ENCODE measurements at regions not wholly inside any gene's neighbourhood (a gene's known extent, or its start where the extent isn't known, plus 50 kb on each side); places are given as distances from the start of the nearest gene placed in this dataset.

DNA sequence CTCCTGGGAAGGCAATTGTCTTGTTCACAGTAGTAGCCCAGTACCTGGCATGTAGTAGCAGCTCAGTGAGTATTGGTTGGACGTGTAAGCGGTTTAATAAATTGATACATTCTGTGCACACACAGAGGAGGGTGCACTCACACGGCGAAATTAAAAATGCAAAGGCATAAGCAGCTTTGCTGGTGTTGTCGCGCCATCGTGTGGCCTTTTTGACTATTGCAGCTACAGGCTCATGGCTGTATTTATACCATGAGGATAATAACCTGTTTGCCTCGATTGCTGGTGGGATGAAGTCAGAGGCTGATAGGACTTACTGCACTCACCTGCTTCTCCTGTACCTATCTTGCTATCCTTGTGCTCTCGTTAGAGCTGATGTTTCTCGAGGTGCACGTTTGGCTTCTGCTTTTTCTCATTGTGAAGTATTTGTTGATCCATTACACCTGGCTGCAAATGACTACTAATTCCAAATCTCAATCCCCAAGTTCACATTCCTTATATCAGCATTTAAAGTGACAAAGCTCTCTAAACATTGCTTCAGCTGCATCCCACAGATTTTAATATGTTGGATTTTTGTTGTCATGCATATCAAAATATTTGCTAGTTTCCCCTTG is 61.5 kb downstream of the TBXT start:
- DNase-seq: peak in 1 of 2 experiments; percentile 44

DNA sequence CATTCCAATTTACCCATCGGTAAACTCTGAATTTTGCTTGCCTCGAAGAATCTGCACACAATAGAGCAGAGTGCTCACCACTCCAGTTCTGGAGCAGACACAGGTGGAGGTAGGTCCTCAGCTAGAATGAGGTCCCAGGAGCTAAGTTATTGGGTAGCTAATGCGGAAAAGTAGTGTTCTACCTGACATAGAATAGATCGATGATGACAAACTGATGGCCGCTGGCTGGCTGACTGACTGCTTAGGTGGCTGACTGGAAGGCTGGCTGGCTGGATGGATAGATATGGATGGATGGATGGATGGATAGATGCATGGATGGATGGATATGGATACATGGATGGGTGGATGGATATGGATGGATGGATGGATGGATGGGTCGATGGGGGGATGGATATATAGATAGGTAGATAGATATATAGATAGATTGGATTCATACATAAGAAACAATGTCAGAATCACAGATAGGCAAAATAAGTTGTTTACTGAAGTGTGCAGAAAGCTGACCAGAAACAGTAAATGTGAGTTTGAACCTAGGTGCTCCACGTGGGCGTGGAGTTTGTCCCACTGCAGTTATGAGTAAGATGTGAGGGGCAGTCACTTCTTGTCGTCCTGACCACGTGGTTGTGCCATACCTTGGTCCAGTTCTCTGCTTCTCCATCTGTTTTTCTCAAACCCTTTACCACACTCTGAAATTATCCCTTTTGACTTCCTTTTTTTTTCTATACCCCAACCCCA is 62.1 kb downstream of the TBXT start:
- DNase-seq: no peak

DNA sequence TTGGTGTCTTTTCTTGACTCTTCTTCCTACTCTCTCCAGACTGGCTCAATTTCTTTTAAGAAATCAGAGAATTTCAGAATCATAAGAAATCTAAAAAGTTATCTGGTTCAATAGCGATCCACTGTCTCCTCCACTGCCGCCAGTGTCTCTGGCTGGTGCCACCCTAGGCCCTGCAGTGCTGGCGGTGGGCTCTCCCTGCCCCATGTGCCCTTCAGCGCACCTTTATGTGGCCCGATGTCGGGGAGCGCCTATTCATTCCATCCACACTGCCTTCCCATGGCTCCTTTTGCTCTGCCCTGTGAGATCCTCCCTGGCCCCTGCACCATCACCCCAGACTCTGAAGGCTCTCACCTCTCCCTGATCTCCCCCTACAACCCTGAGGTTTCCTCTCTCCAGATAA is 62.8 kb downstream of the TBXT start:
- no peak for DNase-seq

- no peak for DNase-seq
These were observed 63.5 kb downstream of the TBXT start for GRCh38 chr6:166104107-166104506.

DNA sequence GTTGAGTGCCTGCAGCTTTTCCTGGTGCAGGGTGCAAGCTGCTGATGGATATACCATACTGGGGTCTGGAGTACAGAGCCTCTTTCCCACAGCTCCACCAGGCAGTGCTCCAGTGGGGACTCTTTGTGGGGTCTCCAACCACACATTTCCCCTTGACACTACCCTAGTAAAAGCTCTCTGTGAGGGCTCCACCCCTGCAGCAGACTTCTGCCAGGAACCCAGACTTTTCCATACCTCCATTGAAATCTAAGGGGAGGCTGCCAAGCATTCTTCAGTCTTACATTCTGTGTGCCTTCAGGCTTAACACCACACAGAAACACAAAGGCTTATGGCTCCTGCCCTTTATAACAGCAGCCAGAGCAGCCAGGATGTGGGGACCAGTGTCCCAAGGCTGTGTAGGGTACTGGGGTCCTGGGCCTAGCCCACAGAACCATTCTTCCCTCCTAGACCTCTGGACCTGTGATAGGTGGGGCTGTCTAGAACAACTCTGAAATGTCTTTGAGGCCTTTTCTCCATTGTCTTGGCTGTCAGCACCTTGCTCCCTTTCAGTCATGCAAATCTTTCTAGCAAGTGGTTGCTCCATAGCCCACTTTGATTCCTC is 65.7 kb downstream of the TBXT start:
- no peak for DNase-seq

- DNase-seq: peak in 1 of 2 experiments; percentile 20
These were observed 69.6 kb downstream of the TBXT start for GRCh38 chr6:166097914-166098522.

GRCh38 chr6:166087852-166088251 is 79.8 kb downstream of the TBXT start:
- DNase-seq: no peak

DNA sequence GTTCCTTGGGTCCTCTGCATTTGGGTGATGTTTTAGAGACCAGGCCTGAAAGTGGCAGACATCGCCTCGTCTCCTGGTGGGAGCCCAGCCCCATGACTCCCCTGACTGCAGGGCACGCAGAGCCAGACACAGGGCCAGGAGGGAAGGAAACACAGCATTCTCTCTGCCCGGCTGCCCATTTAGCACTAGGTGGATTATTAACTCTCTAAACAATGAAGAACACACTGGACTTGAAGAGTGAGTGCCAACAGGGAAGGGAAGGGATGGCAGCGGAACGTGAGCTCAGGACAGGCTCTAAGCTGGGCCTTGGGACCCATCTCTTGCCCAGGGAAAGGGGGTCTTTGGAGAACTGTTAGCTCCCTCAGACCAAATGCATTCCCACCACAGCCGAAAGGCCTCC is 80.4 kb downstream of the TBXT start:
- DNase-seq: no peak

DNA sequence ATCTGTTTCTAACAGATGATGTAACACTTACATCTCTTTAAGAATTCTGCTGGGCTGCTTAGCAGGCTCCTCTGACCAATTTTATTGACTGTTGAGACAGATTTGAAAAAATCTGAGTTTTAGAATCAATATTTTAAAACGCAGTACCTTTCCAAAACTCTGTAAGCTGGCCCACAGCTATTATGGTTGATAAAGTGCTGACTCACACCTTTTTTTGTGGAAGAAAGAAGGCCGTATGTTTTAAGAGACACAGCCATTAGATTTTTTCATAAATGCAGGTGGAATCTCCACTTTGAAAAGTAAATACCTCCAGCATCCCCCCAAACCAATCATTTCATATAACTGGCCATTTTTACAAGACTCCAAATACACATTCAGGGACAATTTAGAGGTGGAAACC is 82.2 kb downstream of the TBXT start:
- no peak for DNase-seq

DNA sequence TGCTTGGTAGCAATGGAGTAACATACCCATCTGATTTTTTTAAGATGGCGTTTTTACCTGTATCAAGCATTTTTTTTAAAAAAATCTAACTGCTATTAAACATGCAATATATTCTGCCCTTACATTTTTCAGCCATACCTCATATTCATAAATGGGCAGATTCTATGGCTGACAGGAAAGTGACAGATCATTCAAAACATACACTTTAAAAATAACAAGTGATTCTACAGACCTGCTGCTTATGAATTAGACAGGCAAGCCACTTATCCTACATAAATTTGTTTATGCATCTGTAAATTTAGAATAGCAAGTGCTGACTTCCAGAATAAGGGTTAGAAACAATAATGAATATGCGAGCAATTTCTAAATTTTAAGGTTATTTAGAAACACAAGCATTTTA is 82.7 kb downstream of the TBXT start:
- DNase-seq: no peak

- no peak for DNase-seq
These were observed 87.8 kb downstream of the TBXT start for GRCh38 chr6:166079841-166080240.

DNA sequence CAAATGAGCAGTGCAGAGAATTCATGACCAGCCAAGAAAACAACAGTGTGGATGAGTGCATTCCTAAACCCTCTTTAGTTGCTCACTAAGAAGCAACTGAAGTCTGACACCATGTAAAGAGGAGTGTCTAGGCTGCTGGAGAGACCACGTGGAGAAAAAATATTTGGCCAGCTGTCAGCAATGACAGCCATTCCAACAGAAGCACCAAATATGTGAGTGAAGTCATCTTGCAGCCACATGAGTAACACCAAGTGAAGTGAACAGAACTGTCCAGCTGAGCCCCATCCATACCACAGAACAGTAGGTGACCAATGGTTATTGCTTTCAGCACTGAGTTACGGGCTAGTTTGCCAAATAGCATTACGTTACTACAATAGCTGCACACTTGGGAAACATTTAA is 89.4 kb downstream of the TBXT start:
- DNase-seq: no peak

- DNase-seq: no peak
These were observed 91.0 kb downstream of the TBXT start for GRCh38 chr6:166076625-166077024.

- no peak for DNase-seq
These were observed 91.7 kb downstream of the TBXT start for GRCh38 chr6:166075925-166076324.

GRCh38 chr6:166075186-166075585 is 92.5 kb downstream of the TBXT start:
- no peak for DNase-seq

GRCh38 chr6:166073082-166073481 is 94.6 kb downstream of the TBXT start:
- DNase-seq: no peak

DNA sequence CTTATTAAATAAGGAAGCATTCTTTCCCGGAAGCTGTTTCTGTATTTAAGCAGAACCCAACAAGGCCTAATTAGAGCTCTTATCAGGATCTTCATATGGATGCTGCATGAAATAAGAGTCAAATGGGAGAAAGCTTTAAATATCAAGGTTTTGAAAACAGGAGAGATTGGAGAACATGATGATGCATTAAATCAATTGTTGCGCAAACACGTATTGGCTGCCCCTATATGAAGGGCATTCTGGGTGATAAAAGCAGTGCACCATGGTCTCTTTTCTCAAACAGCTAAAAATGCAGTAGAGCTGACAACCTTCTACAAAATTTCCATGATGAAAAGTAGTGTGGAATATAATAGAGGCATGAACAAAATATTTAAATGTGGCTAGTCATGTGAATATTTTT is 98.9 kb downstream of the TBXT start:
- DNase-seq: no peak

- DNase-seq: peak in 1 of 2 experiments; percentile 48
These were observed 109.4 kb downstream of the TBXT start for GRCh38 chr6:166058064-166058739.

DNA sequence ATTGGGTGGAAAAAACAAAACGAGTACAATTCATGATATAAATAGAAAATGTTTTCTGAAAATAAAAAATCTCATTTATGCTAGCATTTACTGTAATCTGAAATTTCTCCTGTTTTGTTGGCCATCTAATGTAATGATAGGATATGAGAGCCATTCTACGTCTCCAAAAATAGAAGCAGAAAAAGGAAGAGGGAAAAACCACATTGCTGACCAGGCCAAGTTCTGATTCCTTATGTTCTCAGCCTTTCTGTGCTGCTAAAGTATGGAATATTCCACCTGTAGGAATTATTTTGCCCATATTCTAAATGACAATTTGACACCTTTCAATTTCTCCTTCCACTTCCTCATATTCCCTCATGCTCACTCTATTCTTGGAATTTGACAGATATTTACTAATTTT is 110.2 kb downstream of the TBXT start:
- no peak for DNase-seq

GRCh38 chr6:166056637-166057036 is 111.0 kb downstream of the TBXT start:
- DNase-seq: peak; percentile 58 to 91

DNA sequence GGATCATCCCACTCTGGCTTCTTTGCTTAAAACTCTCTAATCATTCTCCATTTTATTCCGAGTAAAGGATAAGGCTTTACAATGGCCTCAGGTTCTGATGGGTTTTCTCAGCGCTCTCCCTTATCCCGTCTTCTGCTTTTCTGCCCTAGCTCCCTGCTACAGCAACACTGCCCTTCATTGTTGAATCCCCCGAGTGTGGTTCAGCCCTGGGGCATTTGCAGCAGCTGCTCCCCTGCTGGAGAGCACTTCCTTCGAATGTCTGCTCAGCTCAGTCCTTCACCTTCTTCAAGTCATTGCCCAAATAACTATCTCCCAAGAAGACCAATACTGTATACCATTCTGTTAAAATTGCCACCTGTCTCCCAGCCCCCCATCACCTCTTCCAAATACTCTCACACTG is 111.8 kb downstream of the TBXT start:
- DNase-seq: no peak

GRCh38 chr6:166052837-166053236 is 114.8 kb downstream of the TBXT start:
- DNase-seq: no peak

GRCh38 chr6:166050559-166050958 is 117.1 kb downstream of the TBXT start:
- no peak for DNase-seq

Measured in cerebellar nuclear complex (tissue), 1 donor.